ENCODE measurements at regions not wholly inside any gene's neighbourhood (a gene's known extent, or its start where the extent isn't known, plus 50 kb on each side); places are given as distances from the start of the nearest gene placed in this dataset.

DNA sequence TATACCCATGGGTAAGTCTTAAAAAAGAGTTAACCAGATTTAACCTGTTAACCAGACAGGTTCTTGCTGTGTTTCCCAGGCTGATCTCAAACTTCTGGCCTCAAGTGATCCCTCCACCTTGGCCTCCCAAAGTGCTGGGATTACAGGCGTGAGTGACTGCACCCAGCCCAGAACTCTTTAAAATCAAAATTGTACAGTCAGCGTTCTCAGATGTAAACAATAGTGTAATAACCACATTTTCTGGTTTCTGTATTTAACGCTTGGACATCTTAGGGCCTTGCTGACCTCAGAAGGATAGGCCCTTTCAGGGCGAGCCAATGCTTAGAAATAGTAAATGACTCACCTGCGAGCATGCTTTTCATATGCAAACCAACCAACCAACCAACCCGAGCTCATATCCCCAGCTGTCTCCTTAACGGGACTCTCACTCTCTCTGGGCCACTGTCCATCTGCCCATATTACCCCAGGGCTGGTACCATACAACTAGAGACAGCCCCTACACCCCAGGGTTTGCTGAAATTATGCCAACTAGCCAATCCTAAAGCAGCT is 415.0 kb upstream of the XYLT1 start:
- in situ Hi-C loops (cut with HindIII; ENCODE audit: low sequenced_read_pairs) = no loop called here

DNA sequence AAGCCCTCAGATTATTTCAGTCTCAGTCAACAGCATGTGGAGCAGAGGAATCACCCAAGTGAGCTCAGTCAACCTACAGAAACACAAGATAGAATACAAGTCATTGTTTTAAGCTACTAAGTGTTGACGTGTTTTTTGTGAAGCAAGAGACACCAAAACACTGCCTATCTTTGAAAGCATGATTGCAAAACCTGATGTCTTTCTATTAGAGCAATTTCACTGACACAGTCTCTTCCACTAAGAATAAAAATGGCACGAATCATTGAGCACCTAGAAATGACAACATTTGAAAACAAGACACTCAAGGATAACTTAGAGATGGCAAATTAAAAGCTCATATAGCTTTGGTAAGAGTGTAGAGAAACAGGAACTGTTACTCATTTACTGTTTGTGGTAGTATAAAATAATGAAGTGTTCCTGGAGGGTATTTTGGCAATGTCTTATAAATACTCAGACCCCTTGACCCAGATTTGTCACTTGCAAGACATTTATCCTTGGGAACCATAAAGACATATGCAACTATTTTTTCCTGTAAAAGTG is 407.1 kb upstream of the XYLT1 start:
- in situ Hi-C loops (cut with HindIII; ENCODE audit: low sequenced_read_pairs) = no loop called here

DNA sequence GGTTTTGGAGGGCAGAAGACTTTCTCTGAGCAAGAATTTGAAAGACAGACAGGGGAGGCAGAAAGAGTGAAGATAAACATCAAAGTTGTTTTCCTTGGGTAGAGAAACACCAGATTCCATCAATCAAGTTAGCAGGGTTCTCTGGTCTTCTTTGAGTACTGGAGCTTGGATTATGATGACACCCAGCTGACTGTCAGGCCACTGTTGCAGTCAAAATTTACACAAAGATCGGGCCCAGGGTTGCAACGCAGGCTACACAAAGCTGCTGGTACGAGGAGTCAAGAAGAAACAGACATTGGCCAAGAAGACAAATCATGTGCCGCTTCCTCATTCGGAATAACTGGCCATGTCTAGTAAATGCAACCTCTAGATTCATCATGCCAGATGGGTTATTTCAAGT is 396.2 kb upstream of the XYLT1 start:
- in situ Hi-C loops (cut with HindIII; ENCODE audit: low sequenced_read_pairs) = no loop called here

DNA sequence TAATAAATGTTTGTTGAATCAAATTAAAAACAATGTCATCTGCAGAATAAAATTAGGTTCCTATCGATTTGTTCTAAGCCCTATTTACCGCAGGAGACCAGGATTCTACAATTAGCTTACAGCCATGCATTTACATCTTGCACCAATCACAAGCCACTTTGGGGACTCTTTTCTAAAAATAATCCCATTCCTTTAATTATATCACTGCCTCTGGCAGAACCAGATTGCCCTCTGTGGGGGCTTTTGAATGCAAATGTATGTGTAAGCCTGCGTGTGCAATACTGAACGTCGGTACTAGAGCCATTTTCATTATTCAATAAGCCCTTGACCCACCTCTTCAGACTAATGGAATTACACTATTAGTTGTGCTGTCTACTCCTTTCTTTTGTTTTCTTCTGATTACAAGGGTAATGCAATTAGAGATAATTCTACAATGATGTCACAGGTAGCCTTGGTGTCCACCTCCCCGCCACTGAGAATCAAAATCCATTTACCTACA is 391.3 kb upstream of the XYLT1 start:
- in situ Hi-C loops (cut with HindIII; ENCODE audit: low sequenced_read_pairs) = no loop called here

DNA sequence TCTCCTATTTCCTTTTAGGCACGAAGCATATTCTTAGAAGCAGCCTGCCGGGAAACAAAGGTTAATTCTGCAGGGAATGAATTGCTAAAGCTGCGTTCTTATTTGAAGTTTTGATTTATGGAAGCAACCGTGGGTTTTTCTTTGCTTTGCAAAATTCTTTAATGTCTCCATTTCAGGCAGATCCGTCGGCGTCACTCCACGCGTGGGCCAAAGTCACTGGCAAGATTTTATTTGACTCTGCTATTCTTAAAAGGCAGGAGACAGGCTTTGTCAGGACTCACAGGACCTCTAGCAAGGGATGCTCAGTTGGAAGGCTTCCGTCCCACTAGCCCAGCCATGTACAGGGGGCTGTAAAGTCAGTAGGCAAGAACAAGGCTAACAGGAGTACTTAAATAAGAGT is 387.3 kb upstream of the XYLT1 start:
- in situ Hi-C loops (cut with HindIII; ENCODE audit: low sequenced_read_pairs) = no loop called here

DNA sequence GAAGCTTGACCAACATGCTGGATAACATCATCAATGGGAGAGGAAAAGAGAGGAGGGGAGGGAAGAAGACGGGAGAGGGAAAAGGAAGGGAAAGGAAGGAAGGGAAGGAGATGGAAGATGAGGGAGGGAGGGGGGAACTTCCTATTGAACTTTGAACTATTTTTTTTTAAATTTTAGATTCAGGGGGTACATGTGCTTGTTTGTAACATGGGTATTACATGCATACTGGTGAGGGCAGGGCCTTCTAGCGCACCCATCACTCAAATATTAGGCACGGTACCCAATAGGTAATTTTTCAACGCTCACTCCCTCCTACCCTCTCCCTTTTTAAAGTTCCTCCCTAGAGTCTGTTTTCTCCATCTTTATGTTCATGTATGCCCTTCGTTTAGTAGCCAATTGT is 383.2 kb upstream of the XYLT1 start:
- in situ Hi-C loops (cut with HindIII; ENCODE audit: low sequenced_read_pairs) = no loop called here

DNA sequence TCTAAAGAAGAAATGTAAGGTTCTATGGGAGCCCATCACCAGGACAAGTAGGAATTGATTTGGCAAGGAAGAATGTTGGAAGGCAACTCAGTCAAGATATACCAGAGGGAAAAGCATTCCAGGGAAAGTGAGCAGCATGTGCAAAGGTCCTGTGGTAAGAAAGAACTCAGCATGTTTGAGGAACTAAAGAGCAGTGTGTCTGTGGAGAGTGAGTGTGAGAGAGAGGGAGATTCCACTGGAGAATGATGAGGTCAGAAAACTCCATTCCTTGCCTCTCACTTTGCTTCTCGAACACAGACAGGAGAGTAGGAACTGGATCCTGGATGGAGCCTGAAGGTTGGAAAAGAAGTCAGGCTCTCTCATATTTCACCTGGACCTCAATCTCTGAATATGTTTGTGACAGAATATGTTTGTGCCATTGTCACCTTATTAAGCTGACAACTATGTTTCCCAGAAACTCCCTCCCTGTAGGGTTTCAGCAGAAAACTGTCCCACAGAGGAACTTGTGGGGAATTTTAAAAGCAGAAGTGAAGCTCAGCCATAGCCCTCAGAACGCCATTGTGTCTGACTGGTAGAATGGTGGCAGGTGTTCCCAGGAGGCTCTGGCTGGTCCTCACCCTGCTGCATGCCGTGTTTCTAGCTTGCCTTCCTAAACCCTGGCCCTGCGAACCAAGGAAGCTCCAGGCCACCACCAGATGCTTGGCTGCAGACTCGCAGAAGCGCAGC is 382.4 kb upstream of the XYLT1 start:
- in situ Hi-C loops (cut with HindIII; ENCODE audit: low sequenced_read_pairs) = no loop called here

DNA sequence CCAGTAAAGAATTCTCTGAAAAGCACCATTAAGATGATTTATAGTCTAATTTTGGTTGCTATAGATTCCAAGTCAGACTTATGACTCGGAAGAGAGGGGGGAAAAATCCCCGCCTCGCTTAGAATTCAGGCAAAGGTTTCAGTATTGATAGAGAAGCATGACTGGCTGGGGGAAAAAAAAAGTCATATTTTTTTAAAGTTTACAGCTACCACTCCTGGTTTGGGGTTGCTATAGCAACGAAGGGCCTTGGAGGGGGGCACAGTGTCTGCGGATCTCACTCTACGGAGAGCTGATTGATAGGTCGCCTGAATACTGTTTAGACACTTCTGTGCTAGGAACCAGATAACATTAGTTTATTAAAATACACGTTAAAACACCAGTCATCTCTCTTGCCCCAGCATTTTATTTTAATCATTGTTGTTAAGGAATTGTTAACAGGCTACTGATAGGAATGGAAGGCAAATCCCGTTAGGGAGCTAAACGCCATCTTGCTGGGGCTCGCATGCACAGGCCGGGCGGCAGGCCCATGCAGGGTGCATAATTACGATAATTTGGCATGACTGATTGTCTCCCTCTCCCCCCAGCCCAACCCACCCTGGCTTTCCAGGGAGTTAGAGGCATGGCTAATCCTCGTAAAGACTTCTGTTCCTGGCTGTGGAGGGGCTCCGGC is 380.0 kb upstream of the XYLT1 start:
- in situ Hi-C loops (cut with HindIII; ENCODE audit: low sequenced_read_pairs) = no loop called here

DNA sequence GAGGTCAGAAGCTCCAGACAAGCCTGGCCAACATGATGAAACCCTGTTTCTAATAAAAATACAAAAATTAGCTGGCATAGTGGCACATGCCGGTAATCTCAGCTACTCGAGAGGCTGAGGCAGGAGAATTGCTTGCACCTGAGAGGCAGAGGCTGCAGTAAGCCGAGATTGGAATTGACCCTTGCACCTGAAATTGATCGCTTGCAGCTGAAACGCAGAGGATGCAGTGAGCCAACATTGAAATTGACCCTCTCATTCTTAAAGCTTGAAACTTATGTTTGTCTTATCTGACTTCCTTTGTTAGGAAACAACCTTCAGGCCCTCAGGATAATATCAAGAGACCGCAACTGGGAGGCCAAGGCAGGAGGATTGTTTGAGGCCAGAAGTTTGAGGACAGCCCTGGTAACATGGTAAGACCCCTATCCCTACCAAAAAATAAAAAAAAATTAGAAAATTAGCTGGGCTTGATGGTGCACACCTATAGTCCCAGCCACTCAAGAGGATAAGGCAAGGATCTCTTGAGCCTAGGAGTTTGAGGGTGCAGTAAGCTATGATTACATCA is 376.6 kb upstream of the XYLT1 start:
- in situ Hi-C loops (cut with HindIII; ENCODE audit: low sequenced_read_pairs) = no loop called here

DNA sequence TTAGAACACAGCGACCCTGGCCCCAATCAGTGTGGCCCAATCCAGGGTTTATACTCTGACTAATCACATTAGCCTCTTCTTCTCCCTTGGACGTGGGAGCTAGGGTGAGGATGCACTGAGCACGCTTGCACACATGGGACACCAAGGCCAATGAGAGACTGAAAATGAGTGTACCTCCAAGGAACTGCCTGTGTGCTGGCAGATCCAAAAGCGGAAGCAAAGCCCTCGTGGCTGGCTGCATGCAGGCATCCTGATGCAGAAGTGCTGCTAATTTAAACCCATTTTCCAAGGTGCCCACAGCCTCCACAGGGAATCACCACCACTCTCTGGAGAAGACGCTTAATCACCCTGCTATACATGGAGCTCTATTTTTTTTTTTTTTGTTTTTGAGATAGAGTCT is 375.3 kb upstream of the XYLT1 start:
- in situ Hi-C loops (cut with HindIII; ENCODE audit: low sequenced_read_pairs) = no loop called here

DNA sequence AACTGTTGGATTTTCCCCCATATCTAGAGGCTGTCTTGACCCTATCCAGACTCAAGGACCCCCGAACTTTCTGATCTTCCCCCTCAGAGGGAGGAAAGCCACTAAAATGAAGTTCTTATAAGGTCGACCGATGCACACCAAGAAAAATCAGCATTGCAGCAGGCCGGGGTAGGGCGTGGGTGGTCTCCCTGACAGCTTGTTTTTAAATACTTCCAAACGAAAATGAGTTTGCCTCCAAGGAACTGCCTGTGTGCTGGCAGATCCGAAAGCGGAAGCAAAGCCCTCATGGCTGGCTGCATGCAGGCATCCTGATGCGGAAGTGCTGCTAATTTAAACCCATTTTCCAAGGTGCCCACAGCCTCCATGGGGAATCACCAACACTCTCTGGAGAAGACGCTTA is 374.3 kb upstream of the XYLT1 start:
- in situ Hi-C loops (cut with HindIII; ENCODE audit: low sequenced_read_pairs) = no loop called here

DNA sequence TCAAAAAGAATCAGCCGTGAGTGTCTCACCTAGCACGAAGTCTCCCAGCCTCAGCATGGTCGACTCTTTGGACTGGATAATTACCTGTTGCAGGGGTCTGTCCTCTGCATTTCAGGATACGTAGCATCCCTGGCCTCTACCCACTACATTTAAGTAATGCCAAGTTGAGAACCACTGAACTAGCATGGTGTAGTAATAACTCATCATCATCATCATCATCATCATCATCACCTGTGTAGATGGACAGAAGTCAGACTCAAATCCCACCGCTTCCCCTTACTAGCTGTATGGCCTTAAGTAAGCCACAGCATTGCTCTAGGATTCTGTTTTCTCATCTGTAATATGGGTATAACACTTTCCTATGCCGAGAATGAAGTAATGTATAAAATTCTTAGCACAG is 373.1 kb upstream of the XYLT1 start:
- in situ Hi-C loops (cut with HindIII; ENCODE audit: low sequenced_read_pairs) = no loop called here

DNA sequence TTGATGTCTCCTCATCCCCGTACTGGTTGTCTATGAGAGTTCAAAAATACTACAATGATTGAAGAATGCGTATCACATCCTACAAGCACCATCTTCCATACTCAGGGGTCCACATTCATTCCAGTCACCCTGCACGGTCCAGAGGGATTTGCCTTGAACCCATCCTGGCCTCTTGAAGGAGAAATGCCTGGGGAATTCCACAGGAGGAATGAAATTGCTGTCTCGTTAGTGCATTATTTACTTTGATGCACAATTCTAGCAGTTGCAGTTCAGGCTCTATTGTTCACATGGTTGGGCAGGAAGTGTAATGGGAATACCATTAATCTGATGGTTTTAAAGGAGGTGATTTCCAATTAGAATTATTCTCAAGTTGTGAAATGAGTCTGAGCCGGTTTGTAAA is 369.1 kb upstream of the XYLT1 start:
- in situ Hi-C loops (cut with HindIII; ENCODE audit: low sequenced_read_pairs) = no loop called here

DNA sequence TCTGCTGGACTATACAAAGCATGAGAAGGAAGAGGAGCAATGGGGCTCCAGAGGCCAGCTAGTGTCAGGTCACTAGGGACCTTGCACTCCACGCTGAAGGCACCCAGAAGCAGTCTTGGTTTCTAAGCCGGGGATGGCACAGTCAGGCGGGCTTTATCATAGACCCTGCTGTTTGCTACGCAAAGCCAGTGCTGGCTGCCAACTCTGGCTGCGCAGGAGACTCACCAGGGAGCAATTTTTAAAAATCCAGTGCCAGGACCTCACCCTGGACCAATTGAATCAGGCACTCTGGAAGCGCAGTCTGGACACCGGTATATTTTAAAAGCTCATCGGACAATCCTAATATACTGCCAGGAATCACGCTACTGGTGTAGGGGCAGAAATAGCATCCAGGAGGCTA is 368.5 kb upstream of the XYLT1 start:
- in situ Hi-C loops (cut with HindIII; ENCODE audit: low sequenced_read_pairs) = no loop called here

DNA sequence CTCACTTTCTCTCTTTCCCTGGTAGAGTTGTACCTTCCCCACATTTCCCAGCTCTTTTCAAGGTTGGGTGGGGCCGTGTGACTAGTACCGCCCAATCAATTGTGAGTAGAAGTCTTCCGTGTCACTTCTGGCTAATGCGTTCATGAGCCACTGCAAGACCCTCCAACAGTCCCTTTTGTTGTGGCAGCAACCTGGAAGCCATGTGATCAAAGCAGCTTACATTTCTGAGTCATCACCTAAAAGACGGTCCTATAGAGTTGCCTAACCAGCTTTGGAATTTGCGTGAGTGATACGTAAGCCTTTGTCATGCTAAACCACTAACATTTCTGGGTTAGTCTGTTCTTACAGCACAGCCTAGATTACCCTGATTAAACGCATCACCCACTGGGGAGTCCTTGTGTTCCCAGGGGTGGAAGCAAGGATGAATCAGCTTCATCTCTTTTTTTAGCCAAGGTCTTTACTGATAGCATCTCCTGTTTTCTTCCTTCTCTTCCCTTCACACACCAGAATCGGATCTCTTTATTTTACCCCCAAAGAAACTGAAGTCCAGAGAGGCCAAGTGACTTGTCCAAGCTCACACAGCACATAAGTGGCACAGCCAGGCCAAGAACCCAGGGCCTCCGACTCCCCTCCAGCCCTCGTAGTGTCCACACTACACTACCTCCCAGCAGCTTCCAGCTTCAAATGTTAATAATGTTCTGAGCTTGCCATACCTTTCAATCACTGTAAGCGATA is 366.3 kb upstream of the XYLT1 start:
- in situ Hi-C loops (cut with HindIII; ENCODE audit: low sequenced_read_pairs) = no loop called here

DNA sequence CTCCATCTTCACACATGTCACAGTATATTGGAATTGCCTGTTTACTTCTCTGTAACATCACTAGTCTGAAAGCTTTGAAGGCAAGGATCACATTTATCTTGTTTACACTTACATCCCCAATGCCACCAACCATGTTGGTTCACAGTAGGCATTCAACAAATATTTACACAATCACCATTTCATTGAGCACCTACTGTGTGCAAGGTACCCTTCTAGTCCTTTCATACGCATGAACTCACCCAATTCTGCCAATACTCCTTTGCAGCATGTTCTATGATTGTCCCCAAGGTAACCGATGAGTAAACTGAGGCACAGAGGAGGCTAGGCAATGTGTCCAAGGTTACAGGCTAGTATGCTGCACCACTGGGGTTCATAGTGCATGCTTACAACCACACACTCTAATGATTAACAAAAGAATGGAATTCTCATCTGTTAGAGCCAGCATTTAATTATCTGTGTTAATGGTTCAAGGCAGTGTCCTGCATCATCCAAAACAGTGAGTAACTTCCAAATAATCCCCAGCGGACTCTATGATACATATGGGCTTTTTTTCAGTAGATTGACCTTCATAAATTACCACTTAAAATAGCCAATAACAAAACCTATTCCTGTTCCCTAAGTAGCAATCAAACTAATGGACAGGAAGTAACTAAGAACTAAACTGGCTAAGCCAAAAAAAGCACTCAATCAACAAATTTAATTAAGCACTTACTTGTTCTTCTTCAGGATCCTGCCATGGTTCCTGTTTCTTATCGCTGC is 364.5 kb upstream of the XYLT1 start:
- in situ Hi-C loops (cut with HindIII; ENCODE audit: low sequenced_read_pairs) = no loop called here

DNA sequence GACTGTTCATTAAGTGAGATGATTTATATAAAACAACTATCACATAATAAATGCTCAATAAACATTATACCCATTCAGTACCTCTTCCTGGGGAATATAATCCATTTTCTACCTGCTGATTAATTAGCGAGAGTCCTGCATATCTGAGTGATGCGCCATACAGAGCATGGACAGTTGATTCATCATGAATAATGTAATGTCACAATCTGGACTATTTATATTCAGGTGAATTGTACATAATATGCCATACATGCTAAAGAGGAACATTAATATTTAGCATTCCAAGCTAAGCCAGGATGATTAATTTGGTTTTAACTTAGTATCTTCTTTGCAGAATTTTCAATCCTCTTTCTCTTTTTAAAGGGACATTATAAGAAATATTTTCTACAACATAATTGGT is 362.0 kb upstream of the XYLT1 start:
- in situ Hi-C loops (cut with HindIII; ENCODE audit: low sequenced_read_pairs) = no loop called here

DNA sequence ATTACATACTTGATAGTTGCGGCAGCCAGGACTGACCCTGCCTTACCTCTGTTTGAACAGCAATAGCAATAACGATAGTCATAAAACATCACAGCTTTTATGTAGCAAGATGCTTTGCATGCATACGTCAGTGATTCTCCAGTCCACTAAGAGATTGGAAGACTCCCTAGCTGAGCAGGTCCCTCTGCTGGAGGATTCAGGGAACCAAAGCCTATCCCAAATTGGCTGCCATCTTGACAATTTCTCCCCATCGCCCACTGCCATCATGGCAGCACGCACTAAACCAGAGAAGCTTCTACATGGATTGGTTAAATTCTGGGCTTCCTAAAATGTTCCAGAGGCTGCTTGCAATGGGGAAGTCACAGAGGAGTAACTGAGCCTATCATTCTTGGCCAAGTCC is 360.6 kb upstream of the XYLT1 start:
- in situ Hi-C loops (cut with HindIII; ENCODE audit: low sequenced_read_pairs) = no loop called here

DNA sequence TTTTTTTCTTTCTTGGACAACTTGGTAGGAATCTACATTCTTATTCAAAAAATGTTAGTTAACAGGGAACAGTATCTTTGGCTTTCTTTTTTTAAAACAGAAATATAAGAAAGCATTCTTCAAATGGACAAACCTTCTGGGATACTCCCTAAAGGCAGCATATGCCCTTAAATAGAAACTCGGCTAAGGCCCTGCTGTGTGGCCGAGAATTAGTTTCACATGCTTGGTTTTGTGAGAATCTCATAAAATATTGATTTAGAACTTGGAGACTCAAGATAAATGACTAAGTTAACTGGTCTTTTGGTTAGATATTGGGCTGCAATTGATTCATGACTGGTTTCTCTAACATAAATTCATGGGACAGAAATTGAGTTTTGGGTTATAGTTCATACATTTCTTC is 359.9 kb upstream of the XYLT1 start:
- in situ Hi-C loops (cut with HindIII; ENCODE audit: low sequenced_read_pairs) = no loop called here

DNA sequence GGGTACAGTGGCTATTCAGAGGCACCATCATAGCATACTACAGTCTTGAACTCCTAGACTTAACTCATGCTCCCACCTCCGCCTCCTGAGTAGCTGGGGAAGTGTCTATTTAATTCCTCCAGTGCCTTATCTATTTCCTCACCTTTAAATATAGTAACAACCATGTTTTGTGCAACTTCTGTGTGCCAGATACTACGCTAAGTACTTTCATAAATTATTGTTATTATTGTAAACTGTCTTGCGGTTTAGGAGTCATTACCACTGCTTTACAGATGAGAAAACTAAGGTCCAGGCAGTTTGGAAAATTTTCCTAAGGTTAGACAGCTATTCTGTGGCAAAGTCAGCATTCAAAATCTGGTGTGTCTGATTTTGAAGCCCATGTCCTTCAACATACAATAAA is 359.1 kb upstream of the XYLT1 start:
- in situ Hi-C loops (cut with HindIII; ENCODE audit: low sequenced_read_pairs) = no loop called here

Measured in endothelial cell of hepatic sinusoid (primary cell).